RWPE1 (cell line): ENCODE measurements at regions not wholly inside any gene's neighbourhood (a gene's known extent, or its start where the extent isn't known, plus 50 kb on each side); places are given as distances from the start of the nearest gene placed in this dataset.

Source experiments
- CTCF ChIA-PET: fragments of 350-600 bp; sonication (Branson Sonifier 250); formaldehyde crosslinking; extraction: SDS; loops from one replicate; lab custom pipeline; 2021; lab: Yijun Ruan, JAX
- POLR2A ChIA-PET: fragments of 400-600 bp; formaldehyde crosslinking; extraction: SDS; loops from one replicate; lab custom pipeline; 2020; ENCODE audit warnings: antibody characterized with exemption; ENCODE audit not compliant: low non-redundant PET; lab: Yijun Ruan, JAX
- DNase-seq: peaks from one replicate; pipeline ENCODE4 v3.0.0; 2012; ENCODE audit warnings: low spot score
- H3K27ac ChIP-seq: fragments of 450-650 bp; 2 replicates; pipeline ENCODE4 v1.5.1; 2017
- TF ChIP-seq, protein P1 (sequence below): fragments of 450-650 bp; conservative IDR thresholded peaks from 2 replicates; pipeline ENCODE4 v1.5.1; 2017; ENCODE audit warnings: low read depth, mild to moderate bottlenecking

DNA sequence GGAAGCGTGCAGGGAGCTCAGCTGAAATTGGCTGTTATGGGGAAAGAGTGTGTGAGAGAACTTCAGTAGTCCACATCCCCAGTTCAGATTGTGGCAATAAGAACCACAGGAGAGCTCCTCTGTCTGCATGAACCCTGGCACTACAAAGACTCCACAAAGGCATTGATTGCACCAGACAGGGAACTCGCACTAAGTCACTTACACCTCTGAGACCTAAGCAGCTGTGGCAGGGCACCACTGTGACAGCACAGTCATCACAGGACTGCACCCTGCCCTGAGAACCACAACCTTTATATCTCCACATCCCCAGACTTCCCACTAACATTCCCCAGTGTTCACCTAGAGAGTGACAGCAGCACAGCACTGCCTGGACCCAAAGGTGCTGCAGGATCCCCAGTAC lies 226.8 kb downstream of the XPNPEP1 start:
- CTCF ChIA-PET: no interaction called here
- TF ChIP-seq, protein P1, sequence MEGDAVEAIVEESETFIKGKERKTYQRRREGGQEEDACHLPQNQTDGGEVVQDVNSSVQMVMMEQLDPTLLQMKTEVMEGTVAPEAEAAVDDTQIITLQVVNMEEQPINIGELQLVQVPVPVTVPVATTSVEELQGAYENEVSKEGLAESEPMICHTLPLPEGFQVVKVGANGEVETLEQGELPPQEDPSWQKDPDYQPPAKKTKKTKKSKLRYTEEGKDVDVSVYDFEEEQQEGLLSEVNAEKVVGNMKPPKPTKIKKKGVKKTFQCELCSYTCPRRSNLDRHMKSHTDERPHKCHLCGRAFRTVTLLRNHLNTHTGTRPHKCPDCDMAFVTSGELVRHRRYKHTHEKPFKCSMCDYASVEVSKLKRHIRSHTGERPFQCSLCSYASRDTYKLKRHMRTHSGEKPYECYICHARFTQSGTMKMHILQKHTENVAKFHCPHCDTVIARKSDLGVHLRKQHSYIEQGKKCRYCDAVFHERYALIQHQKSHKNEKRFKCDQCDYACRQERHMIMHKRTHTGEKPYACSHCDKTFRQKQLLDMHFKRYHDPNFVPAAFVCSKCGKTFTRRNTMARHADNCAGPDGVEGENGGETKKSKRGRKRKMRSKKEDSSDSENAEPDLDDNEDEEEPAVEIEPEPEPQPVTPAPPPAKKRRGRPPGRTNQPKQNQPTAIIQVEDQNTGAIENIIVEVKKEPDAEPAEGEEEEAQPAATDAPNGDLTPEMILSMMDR: no peak
- DNase-seq: no peak
- H3K27ac ChIP-seq: no peak overlapping the region
- POLR2A ChIA-PET: no interaction called here

DNA sequence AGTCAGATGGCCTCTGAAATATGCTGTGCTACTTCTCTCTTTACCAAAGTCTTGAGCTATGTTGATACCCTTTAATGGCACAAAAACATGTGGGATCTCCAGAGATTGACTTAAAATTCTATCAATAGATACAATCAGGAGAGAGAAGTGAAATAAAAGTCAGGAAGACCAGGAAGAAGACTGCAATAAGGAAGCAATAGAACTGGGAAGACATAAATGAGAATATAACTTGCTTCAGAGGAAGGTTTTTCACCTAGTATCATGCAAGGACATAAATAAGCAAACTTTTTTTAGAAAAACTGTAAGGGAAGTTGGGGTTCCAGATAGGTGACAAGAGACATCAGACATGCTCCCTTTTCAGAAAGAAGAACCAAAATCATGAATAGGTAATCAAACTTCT lies 227.3 kb downstream of the XPNPEP1 start:
- no peak for DNase-seq
- no peak overlapping the region for H3K27ac ChIP-seq
- ChIA-PET POLR2A (no interaction called here), CTCF (no interaction called here)
- TF ChIP-seq, protein P1: no peak

DNA sequence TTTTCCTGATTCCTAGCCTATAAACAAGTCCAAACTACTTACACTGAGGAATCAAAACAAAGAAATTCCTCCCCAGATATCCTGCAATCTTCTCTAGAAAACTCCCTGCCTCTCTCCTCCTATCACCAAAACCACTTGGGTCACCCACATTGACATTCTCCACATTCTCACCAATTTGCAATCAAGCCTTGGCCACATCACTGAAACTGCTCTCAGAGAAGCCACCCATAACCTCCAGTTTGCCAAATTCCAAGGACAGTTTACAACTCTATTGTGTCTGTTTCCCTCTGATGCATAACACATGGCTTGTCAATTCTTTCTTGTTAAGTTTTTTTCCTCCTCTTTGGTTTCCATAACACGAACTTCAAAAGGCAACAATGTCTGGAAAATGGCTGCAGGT lies 233.5 kb downstream of the XPNPEP1 start:
- POLR2A ChIA-PET: no interaction called here
- CTCF ChIA-PET: no interaction called here
- H3K27ac ChIP-seq: no peak overlapping the region
- no peak for DNase-seq
- TF ChIP-seq, protein P1: no peak

DNA sequence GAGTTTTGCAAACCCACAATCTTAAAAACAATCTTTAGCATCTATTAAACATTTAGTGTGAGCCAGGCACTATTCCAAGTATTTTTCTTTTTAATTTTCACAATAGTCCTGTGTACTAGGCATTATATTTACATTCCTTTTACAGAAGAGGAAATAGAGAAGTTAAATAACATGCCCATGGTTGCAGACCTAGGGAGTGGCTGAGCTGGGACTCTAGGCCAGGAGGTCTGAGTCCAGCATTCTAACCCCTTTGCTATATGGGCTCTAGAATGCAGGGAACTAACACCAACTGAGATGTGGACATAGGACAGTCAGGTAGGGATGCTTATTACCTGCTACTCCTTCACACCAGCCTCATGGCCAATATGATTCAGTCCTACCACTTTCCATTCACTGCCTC lies 243.8 kb downstream of the XPNPEP1 start:
- CTCF ChIA-PET: interaction anchor here (0.6 kb wide), 1 partner anchor 1186 kb away, joined by 3 read pairs; no protein-coding TSS in a partner anchor
- no peak overlapping the region for H3K27ac ChIP-seq
- TF ChIP-seq, protein P1: no peak
- no peak for DNase-seq
- POLR2A ChIA-PET: no interaction called here

DNA sequence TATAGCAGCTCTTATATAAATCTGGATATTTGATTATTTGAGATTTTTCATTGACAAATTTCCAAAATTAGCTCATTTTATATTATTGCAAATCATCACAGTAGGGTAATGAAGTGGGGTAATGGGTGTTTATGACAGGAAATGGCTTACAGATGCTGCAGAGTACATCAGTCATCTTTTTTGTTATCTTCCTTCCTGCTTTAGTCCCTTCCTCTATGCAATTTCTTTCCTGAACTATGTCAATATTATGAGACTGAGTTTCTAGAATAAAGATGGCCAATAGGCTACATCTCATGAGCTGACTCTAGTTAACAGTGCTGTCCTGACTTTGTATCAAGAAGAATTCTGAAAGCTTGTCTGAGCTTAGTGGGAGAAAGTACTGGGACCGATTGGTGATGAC lies 244.5 kb downstream of the XPNPEP1 start:
- no peak for DNase-seq
- POLR2A ChIA-PET: no interaction called here
- TF ChIP-seq, protein P1: no peak
- H3K27ac ChIP-seq: no peak overlapping the region
- CTCF ChIA-PET: interaction anchor here (0.6 kb wide), 1 partner anchor 1187 kb away, joined by 3 read pairs; no protein-coding TSS in a partner anchor

DNA sequence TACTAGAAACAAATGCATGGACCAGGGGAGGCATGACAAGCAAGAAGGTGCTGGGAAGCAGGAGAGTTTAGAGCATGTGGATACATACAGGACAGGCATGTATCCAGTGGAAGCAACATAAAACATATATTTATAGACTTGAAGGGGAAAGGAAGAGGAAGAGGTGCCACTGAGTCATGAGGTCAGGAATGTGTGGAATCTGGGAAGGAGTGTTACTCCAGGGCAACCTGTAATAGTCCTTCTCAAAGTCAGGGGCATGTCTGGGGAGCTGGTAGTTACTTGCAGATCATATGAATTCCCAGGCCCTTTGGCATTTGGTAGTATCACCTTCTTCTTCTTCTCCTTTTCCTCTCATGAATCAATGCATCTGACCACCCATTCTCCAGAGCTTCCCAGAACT lies 246.6 kb downstream of the XPNPEP1 start:
- DNase-seq: peak; percentile 39
- TF ChIP-seq, protein P1: no peak
- POLR2A ChIA-PET: no interaction called here

More for the DNA sequence above, 246.6 kb downstream of the XPNPEP1 start:
- CTCF ChIA-PET: interaction anchor here (0.6 to 0.7 kb wide), 2 partner anchors 1141 to 1475 kb away, joined by 3 read pairs; no protein-coding TSS in a partner anchor
- no peak overlapping the region for H3K27ac ChIP-seq
